ENCODE measurements at regions not wholly inside any gene's neighbourhood (a gene's known extent, or its start where the extent isn't known, plus 50 kb on each side); places are given as distances from the start of the nearest gene placed in this dataset.

GRCh38 chr15:70575231-70576226 lies 187.8 kb downstream of the UACA start:
- TF ChIP-seq, protein P1, sequence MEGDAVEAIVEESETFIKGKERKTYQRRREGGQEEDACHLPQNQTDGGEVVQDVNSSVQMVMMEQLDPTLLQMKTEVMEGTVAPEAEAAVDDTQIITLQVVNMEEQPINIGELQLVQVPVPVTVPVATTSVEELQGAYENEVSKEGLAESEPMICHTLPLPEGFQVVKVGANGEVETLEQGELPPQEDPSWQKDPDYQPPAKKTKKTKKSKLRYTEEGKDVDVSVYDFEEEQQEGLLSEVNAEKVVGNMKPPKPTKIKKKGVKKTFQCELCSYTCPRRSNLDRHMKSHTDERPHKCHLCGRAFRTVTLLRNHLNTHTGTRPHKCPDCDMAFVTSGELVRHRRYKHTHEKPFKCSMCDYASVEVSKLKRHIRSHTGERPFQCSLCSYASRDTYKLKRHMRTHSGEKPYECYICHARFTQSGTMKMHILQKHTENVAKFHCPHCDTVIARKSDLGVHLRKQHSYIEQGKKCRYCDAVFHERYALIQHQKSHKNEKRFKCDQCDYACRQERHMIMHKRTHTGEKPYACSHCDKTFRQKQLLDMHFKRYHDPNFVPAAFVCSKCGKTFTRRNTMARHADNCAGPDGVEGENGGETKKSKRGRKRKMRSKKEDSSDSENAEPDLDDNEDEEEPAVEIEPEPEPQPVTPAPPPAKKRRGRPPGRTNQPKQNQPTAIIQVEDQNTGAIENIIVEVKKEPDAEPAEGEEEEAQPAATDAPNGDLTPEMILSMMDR (IDR thresholded peaks at IDR 0.05; ENCODE audit: poor library complexity, severe bottlenecking): no peak
- TF ChIP-seq EP300 (conservative IDR thresholded peaks at IDR 0.05; ENCODE audit: poor library complexity, severe bottlenecking) (no peak), RAD21 (conservative IDR thresholded peaks at IDR 0.05) (no peak), POLR2AphosphoS5 (IDR thresholded peaks at IDR 0.05) (no peak), TAF1 (IDR thresholded peaks at IDR 0.05; ENCODE audit: low read depth) (no peak), REST (IDR thresholded peaks at IDR 0.05; ENCODE audit: borderline replicate concordance) (no peak)

All from neural cell (in vitro differentiated cells).